ENCODE measurements at regions not wholly inside any gene's neighbourhood (a gene's known extent, or its start where the extent isn't known, plus 50 kb on each side); places are given as distances from the start of the nearest gene placed in this dataset.

- no peak for DNase-seq (ENCODE audit: low read depth)
- no peak overlapping the region for H3K4me3 ChIP-seq (ENCODE audit: low read length)
- TF ChIP-seq CTCF (conservative IDR thresholded peaks at IDR 0.05; ENCODE audit: low read length): no peak
Observed at GRCh38 chr13:82245860-82246259, 1636.4 kb downstream of the SLITRK1 start.

GRCh38 chr13:82224806-82225205, 1657.5 kb downstream of the SLITRK1 start:
- H3K4me3 ChIP-seq (ENCODE audit: low read length): no peak overlapping the region
- no peak for TF ChIP-seq CTCF (conservative IDR thresholded peaks at IDR 0.05; ENCODE audit: low read length)
- DNase-seq (ENCODE audit: low read depth): no peak

- DNase-seq (ENCODE audit: low read depth): no peak
- H3K4me3 ChIP-seq (ENCODE audit: low read length): no peak overlapping the region
- no peak for TF ChIP-seq CTCF (conservative IDR thresholded peaks at IDR 0.05; ENCODE audit: low read length)
Observed at GRCh38 chr13:82221621-82222020, 1660.7 kb downstream of the SLITRK1 start.

- no peak overlapping the region for H3K4me3 ChIP-seq (ENCODE audit: low read length)
- no peak for TF ChIP-seq CTCF (conservative IDR thresholded peaks at IDR 0.05; ENCODE audit: low read length)
- DNase-seq (ENCODE audit: low read depth): no peak
Observed at GRCh38 chr13:82220641-82221040, 1661.6 kb downstream of the SLITRK1 start.

GRCh38 chr13:82216165-82216564, 1666.1 kb downstream of the SLITRK1 start:
- no peak for DNase-seq (ENCODE audit: low read depth)
- no peak for TF ChIP-seq CTCF (conservative IDR thresholded peaks at IDR 0.05; ENCODE audit: low read length)
- no peak overlapping the region for H3K4me3 ChIP-seq (ENCODE audit: low read length)

- no peak for DNase-seq (ENCODE audit: low read depth)
- TF ChIP-seq CTCF (conservative IDR thresholded peaks at IDR 0.05; ENCODE audit: low read length): no peak
- H3K4me3 ChIP-seq (ENCODE audit: low read length): no peak overlapping the region
Observed at GRCh38 chr13:82214341-82214740, 1667.9 kb downstream of the SLITRK1 start.

- no peak overlapping the region for H3K4me3 ChIP-seq (ENCODE audit: low read length)
- TF ChIP-seq CTCF (conservative IDR thresholded peaks at IDR 0.05; ENCODE audit: low read length): no peak
- no peak for DNase-seq (ENCODE audit: low read depth)
Observed at GRCh38 chr13:82206241-82206640, 1676.0 kb downstream of the SLITRK1 start.

Data from AG10803 (cell line).